ENCODE measurements at regions not wholly inside any gene's neighbourhood (a gene's known extent, or its start where the extent isn't known, plus 50 kb on each side); places are given as distances from the start of the nearest gene placed in this dataset.

GRCh38 chr2:221205103-221205673 lies 366.9 kb downstream of the EPHA4 start:
- H3K4me3 ChIP-seq = no peak overlapping the region
- peaks cover 0 to 5% (median 0%) of the 10 kb centered on the region in 6 donors for H3K4me1 ChIP-seq
- no peak for DNase-seq
- no peak overlapping the region for H3K27ac ChIP-seq
- TF ChIP-seq POLR2AphosphoS5 (IDR thresholded peaks at IDR 0.05) (no peak), POLR2A (IDR thresholded peaks at IDR 0.05) (no peak)
- TF ChIP-seq, protein P1, sequence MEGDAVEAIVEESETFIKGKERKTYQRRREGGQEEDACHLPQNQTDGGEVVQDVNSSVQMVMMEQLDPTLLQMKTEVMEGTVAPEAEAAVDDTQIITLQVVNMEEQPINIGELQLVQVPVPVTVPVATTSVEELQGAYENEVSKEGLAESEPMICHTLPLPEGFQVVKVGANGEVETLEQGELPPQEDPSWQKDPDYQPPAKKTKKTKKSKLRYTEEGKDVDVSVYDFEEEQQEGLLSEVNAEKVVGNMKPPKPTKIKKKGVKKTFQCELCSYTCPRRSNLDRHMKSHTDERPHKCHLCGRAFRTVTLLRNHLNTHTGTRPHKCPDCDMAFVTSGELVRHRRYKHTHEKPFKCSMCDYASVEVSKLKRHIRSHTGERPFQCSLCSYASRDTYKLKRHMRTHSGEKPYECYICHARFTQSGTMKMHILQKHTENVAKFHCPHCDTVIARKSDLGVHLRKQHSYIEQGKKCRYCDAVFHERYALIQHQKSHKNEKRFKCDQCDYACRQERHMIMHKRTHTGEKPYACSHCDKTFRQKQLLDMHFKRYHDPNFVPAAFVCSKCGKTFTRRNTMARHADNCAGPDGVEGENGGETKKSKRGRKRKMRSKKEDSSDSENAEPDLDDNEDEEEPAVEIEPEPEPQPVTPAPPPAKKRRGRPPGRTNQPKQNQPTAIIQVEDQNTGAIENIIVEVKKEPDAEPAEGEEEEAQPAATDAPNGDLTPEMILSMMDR (IDR thresholded peaks at IDR 0.05 in 8 of 11, conservative IDR thresholded peaks at IDR 0.05 in 3 of 11) = no peak
- H3K36me3 ChIP-seq = no peaks in the 10 kb centered on the region
- no peaks in the 10 kb centered on the region for H3K27me3 ChIP-seq (replicated peaks in 1 of 7)
- H3K9me3 ChIP-seq = no peaks in the 10 kb centered on the region
- intact Hi-C loops (cut with DNase I; ENCODE audit: low total_unique reads) = no loop called here
- WGBS, 5 donors = 82 to 93% (median 88%) methylated on average over 5 of the region's 5 CpGs

DNA sequence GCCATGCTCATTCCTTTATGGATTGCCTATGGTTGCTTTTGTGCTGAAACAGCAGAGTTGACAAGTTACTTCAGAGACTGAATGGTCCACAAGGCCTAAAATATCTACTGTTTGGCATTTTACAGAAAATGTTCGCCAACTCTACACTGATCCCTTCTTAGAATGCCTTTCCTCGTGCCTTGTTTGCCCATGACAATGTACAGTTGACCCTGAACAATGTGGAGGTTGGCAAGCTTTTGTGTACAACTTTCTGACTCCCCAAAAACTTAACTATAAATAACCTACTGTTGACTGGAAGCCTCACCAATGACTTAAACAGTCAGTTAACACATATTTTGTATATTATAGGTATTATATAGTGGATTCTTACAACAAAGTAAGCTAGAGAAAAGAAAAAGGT lies 361.4 kb downstream of the EPHA4 start:
- intact Hi-C loops (cut with DNase I; ENCODE audit: low total_unique reads) = no loop called here
- Histone ChIP-seq H3K4me1 (no peaks in the 10 kb centered on the region), H3K27ac (no peak overlapping the region), H3K4me3 (no peak overlapping the region), H3K27me3 (replicated peaks in 1 of 7) (no peaks in the 10 kb centered on the region), H3K9me3 (no peaks in the 10 kb centered on the region), H3K36me3 (no peaks in the 10 kb centered on the region)
- no peak for TF ChIP-seq POLR2A (IDR thresholded peaks at IDR 0.05)
- no peak for TF ChIP-seq POLR2AphosphoS5 (IDR thresholded peaks at IDR 0.05)
- TF ChIP-seq, protein P1 (IDR thresholded peaks at IDR 0.05 in 8 of 11, conservative IDR thresholded peaks at IDR 0.05 in 3 of 11) = no peak
- no peak for DNase-seq
- 73 to 95% (median 92%) methylated on average over 2 of the region's 2 CpGs for WGBS, 5 donors

DNA sequence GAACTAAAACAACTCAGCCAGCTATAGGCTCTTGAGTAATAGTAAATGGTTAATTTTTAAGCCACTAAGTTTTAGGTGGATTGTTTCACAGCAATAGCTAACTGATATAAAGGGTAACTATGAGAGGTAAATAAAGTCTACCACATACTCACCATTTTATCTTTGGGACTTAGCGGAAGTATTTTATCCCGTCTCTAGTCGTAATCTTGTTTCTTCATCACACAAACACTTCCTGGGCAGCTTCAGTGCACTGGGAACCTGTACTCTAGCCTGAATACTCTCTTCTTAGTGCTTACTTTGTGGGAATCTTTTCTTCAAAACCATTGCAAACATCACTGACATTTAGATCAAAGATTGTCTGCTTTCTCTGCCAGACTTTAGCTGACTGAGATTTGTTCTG lies 360.5 kb downstream of the EPHA4 start:
- intact Hi-C loops (cut with DNase I; ENCODE audit: low total_unique reads) = no loop called here
- Histone ChIP-seq H3K27me3 (replicated peaks in 1 of 7) (no peaks in the 10 kb centered on the region), H3K4me1 (no peaks in the 10 kb centered on the region), H3K27ac (no peak overlapping the region), H3K36me3 (no peaks in the 10 kb centered on the region), H3K4me3 (no peak overlapping the region), H3K9me3 (no peaks in the 10 kb centered on the region)
- 90 to 98% (median 96%) methylated on average over 3 of the region's 3 CpGs for WGBS, 5 donors
- TF ChIP-seq, protein P1 (IDR thresholded peaks at IDR 0.05 in 8 of 11, conservative IDR thresholded peaks at IDR 0.05 in 3 of 11) = no peak
- TF ChIP-seq POLR2A (IDR thresholded peaks at IDR 0.05) (no peak), POLR2AphosphoS5 (IDR thresholded peaks at IDR 0.05) (no peak)
- no peak for DNase-seq

DNA sequence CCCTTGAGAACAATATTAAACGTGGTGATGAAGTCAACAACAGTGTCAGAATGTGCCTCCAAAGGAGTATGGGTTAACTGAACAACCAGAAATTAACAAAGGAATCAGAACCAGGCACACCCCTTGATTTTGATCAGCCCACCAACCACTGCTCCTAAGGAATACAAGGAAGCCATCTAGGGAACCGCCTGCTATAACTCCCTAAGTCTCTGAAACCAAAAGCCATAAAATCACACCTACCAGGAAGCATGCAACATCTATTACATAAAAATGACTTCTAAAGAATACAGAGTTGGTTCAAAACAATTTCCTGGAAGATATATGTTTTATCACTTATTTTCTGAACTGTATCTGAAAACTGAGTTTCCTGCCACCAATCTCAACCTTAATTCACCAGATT lies 360.0 kb downstream of the EPHA4 start:
- H3K27me3 ChIP-seq (replicated peaks in 1 of 7) = no peaks in the 10 kb centered on the region
- intact Hi-C loops (cut with DNase I; ENCODE audit: low total_unique reads) = no loop called here
- no peaks in the 10 kb centered on the region for H3K4me1 ChIP-seq
- H3K9me3 ChIP-seq = no peaks in the 10 kb centered on the region
- H3K4me3 ChIP-seq = no peak overlapping the region
- TF ChIP-seq POLR2AphosphoS5 (IDR thresholded peaks at IDR 0.05) (no peak), POLR2A (IDR thresholded peaks at IDR 0.05) (no peak)
- TF ChIP-seq, protein P1 (IDR thresholded peaks at IDR 0.05 in 8 of 11, conservative IDR thresholded peaks at IDR 0.05 in 3 of 11) = no peak
- WGBS, 5 donors = 78 to 91% (median 88%) methylated on average over 2 of the region's 2 CpGs
- no peak for DNase-seq
- H3K27ac ChIP-seq = no peak overlapping the region
- no peaks in the 10 kb centered on the region for H3K36me3 ChIP-seq
